Type B pancreatic cell (in vitro differentiated cells): ENCODE measurements at regions not wholly inside any gene's neighbourhood (a gene's known extent, or its start where the extent isn't known, plus 50 kb on each side); places are given as distances from the start of the nearest gene placed in this dataset.
A peak's percentile ranks its signal among the peaks of the same experiment; 100 is the strongest.

Experiments
- DNase-seq: peaks from one replicate; pipeline ENCODE4 v3.0.0; 2021; ENCODE audit warnings: mixed read lengths; ENCODE audit not compliant: unreplicated experiment; ENCODE audit errors: extremely low spot score
- H3K27ac Mint-ChIP-seq: 2 replicates; pipeline ENCODE4 v1.8.0; 2021; ENCODE audit warnings: mild to moderate bottlenecking, mixed read lengths
- H3K27me3 Mint-ChIP-seq: 2 replicates; pipeline ENCODE4 v1.8.0; 2021; ENCODE audit warnings: mixed read lengths
- H3K36me3 Mint-ChIP-seq: 2 replicates; pipeline ENCODE4 v1.8.0; 2021; ENCODE audit warnings: mixed read lengths
- H3K4me1 Mint-ChIP-seq: one replicate; pipeline ENCODE4 v1.8.0; 2021; ENCODE audit warnings: mixed read lengths; ENCODE audit not compliant: unreplicated experiment
- H3K4me3 Mint-ChIP-seq: 2 replicates; pipeline ENCODE4 v1.8.0; 2021; ENCODE audit warnings: mild to moderate bottlenecking, mixed read lengths
- H3K9me3 Mint-ChIP-seq: 2 replicates; pipeline ENCODE4 v1.8.0; 2021; ENCODE audit warnings: mixed read lengths
- CTCF ChIP-seq: fragments of 200-600 bp; sonication (generic); conservative IDR thresholded peaks from 2 replicates; pipeline ENCODE4 v1.5.0; 2021; ENCODE audit warnings: antibody characterized with exemption, mild to moderate bottlenecking

- TF ChIP-seq CTCF: no peak
- no peaks in the 10 kb centered on the region for H3K4me1 Mint-ChIP-seq
- H3K36me3 Mint-ChIP-seq: no peaks in the 10 kb centered on the region
- no peaks in the 10 kb centered on the region for H3K27me3 Mint-ChIP-seq
- DNase-seq: no peak
- H3K4me3 Mint-ChIP-seq: peak overlapping the region; percentile 51
- H3K27ac Mint-ChIP-seq: no peak overlapping the region
- no peaks in the 10 kb centered on the region for H3K9me3 Mint-ChIP-seq
Observed at GRCh38 chrX:80335062-80335830, 85.0 kb upstream of the TENT5D start.

GRCh38 chrX:80354966-80355465 is 65.2 kb upstream of the TENT5D start:
- TF ChIP-seq CTCF: no peak
- Mint-ChIP-seq H3K9me3 (peaks cover 5% of the 10 kb centered on the region), H3K4me3 (no peak overlapping the region), H3K36me3 (no peaks in the 10 kb centered on the region), H3K27me3 (no peaks in the 10 kb centered on the region), H3K27ac (no peak overlapping the region), H3K4me1 (no peaks in the 10 kb centered on the region)
- no peak for DNase-seq
